HG03103 (cell line): ENCODE measurements at regions not wholly inside any gene's neighbourhood (a gene's known extent, or its start where the extent isn't known, plus 50 kb on each side); places are given as distances from the start of the nearest gene placed in this dataset.
"Not testable (repeated sequence)": the region's sequence is repeated elsewhere in the genome, so short reads cannot be mapped to it uniquely, and the experiment has no call there.

Source experiments
- ATAC-seq: cut with Tn5 transposase; IDR thresholded peaks from one replicate; pipeline ENCODE4 v1.9.1; 2021; ENCODE audit warnings: low read depth; ENCODE audit not compliant: unreplicated experiment

DNA sequence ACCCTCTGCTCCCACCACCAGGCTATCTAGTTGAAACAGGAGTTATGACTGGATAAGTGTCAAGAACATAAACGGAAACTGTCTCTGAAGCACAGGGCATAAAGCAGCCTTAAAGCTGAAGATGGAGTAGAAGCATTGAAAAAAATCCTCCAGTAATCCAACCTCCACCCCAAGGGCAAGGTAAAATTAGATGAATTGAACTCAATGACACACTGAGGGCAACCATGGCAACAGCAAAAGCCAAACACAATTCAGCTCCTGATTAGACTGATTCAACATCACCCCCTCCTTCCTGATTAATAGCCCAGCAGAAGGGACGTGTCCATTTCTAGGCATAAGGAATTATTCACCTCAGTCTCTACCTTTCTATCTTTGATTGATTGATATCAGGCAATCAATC lies 183.2 kb upstream of the MAP3K1 start:
- ATAC-seq, result no peak

DNA sequence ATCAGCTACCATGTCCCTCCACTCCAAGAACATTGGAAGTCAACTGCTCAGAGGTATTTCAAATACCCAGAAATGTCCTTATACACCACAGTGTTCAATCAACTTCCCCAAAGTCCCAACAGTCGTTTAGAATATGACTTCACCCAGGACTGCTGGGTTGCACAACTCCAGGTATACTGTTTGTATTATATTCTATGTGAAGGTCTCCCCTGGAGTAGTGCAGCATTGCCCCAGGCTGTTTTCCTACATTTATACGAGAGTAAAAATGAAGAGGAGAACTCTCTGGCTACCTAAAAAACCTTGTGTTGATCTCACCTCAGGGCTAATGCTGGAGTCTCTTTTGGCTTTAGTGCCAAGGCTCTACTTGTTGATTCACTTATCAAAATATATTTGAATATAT lies 183.6 kb upstream of the MAP3K1 start:
- ATAC-seq, result no peak

DNA sequence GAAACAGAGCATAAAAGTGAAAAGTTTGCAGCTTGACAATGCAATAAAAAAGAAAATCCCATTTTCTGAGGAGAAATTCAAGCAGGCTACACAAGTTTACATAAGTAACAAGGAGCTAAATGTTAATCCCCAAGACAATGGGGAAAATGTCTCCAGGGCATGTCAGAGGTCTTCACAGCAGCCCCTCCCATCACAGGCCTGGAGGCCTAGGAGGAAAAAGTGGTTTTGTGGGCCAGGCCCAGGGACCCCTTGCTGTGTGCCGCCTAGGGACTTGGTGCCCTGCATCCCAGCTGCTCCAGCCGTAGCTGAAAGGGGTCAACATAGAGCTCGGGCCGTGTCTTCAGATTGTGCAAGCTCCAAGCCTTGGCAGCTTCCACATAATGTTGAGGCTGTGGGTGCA lies 186.7 kb upstream of the MAP3K1 start:
- ATAC-seq, result not testable (repeated sequence)

DNA sequence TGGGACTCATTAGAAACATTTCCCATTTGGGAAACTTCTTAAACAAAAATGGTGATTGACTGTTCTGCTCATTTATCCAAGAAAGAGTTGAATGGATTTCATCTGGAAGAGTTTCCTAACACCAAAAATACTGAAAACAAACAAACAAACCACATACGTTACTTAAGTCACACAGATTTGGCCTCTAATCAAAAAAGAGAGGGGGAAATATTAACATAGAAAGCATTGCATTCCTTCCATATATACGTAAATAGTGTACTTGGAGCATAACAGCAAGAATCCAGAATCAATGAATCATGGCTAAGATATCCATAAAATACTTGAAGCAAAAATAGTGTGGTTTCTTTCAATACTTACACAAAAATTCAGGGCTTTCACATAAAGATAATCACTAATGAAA lies 189.8 kb upstream of the MAP3K1 start:
- ATAC-seq, result no peak

DNA sequence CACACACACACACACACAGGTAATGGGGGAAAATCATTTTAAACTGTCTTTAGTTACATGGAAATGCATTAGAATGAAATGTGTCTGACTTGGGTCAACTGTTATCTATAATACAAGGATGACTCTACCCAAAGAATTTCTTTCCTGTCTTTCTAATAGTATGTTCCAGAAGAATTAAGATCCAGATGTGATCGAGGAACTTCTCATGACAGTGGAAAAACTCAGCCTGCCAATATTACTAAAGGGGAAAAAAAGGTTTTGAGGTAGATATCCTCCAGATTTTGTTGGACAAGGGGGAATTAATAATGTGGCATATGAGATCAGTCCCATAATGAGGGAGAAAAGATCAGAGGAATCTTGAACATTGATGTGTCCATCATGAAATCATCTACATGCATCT lies 190.6 kb upstream of the MAP3K1 start:
- ATAC-seq, result no peak

DNA sequence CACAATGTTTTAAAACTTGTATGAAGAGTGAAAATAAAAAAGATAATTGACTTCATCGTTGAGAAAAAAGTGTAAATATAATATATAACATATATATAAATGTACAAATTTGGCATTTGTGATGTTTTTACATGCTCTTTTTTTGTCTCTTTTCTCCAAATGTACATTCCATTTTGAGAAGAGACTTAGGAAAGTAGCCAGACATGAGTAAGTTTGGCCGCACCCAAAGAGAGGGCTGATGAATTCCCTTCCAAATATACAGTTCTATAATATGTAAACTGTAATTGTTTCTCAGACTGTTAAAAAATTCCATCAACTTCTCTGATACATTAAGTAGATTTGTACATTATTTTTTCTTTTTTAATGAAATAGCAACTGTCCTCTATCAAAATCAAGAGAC lies 193.2 kb upstream of the MAP3K1 start:
- no peak for ATAC-seq

DNA sequence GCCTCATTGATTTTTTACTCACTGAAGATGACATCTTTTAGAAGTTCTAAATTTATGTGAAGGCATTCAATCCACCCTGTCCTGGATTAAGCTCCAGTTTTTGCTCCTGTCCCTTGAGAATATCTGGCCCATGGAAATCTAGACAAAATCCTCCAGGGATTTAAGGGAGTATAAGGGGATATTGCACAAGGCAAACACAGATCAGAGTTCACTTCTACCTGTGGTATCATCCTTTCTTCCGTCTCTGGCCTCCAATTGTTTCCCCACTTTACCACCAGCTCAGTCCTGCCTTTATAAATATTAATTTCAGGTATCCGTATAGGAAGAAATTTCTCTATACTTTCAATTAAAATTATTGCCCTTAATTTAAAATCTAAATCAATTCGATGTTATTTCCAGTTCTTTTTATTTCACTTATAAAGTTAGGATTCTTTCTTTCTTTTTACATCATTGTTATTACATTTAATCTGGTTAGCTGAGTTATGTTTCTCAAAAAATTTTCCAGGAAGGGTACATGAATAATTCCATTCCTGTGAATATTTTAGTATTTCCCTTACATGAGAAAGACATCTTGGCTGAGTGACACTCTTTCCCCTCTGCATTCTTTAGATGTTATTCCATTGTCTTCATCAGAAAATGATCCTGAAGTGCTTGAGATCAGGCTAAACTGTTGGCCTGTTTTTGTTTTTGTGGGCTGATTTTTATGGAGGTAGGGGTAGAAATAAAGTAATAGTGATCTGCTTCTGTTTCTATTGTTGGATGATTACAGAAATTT lies 194.3 kb upstream of the MAP3K1 start:
- ATAC-seq, result no peak

DNA sequence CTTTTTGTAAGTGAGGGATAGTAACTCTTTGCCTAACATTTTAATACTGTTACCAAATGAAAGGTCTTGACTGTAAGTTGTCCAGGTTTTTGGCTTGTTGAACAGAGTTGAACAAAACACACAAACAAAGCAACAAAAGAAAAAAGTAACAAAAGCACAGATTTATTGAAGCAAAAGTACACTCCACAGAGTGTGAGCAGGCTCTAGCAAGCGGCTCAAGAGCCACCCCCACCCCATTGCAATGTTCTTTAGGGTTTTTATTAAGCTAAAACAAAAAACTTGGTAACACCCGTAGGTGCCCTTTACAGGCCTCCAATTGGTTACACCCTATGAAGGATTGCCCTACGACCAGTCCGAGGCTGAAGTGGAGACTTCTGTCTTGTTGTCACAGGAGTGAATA lies 197.4 kb upstream of the MAP3K1 start:
- ATAC-seq, result no peak

DNA sequence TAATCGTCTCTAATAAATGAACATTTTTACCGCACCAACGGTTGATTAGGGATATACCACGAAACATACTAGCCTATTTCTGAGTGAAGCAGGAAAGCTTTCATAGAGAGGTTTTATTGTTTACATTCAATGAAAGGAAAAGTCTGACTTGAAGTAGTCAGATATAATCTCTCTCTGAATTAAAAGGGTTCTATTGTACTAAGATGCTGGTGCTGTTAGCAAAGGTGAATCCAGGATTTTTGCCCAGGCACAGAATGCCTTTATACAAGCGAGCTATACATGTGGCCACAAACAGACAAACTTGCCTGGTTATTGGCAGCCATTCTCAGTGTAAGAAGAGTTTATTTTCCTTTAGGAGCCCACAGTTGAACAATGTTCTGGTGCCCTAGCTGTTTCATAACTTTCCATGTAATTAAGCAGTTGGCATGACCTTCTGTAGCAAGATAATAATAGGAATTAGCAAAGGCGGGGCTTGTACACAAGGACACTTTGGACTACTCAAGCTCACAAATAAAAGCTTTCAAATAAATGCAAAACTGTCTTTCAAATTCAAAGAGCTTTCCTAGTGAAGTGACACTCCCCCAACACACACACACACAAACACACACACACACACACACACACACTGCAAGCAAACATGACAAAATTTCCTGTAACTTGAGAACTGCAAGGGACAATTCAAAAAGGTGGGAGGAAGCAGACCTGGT lies 198.7 kb upstream of the MAP3K1 start:
- ATAC-seq, result no peak

DNA sequence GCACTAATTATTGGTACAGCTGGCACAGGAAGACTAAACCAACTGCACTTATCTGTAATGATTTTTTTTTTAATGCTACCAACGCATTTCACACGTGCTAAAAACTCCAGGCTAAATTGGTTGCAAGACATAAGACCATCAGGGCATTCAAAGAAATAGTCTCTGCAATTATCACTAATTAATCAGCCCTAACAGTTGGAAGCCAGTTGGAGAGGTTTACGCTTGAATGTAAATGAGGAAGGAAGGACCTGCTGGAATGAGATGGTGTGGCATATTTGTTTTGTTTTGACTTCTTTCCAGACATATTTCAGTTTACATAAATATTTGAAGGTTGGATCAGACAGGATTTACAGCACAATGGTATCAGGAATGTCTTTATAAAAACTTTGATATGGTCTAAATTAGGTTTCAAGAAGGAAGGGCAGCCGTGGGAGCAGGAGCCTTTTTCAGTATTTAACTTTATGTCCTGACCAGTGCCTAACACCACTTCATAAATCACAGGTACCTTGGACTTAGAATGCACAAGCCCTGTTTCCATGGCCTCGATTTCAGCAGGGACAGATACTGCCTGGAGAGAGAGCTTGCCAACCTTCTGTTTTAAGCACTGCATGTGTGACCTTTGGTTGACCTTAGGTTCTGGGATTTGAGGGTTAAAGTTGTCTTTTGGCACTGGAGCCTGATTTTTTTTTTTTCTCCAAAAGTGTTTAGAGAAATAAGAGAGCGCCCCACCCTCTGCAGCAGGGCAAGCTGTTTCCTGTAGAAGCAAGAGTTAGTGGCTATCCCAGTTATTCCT lies 199.8 kb upstream of the MAP3K1 start:
- ATAC-seq, result no peak

DNA sequence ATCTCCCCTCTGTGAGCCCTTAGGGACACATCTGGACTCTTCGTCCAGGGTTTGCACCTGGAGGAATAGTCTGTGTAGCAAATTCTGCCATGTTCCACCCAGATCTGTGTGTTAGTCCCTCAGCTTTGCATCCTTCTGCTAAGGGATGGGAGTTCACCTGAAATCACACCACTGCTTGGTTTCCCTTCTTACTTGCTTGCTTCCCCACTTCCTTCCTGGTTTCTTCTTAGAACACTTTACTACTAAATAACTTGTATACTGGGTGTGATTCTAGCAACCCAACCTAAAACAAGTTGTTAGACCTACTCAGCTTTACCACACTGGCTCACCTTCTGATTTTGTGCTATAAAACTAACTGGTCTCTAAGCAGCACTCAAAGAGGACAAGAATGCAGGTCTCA lies 202.6 kb upstream of the MAP3K1 start:
- no peak for ATAC-seq

DNA sequence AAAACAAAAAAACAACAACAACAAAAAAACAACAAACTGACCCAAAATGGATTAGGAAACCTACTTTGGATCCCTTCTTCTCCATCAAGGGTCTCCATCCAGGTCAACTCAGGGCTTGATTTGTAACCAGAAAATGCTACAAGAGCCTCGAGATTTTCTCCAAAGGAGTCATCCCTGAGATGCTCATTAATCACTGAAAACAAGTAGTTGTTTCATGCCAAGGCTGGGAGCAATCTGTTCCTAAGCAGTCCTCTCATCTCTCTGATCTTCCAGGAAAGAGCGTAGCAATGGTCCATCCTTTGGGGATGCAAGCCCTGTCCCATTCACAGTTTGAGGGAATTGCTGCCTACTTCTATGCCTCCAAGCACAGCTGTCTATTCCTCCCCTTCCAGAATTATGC lies 203.0 kb upstream of the MAP3K1 start:
- ATAC-seq, result no peak

DNA sequence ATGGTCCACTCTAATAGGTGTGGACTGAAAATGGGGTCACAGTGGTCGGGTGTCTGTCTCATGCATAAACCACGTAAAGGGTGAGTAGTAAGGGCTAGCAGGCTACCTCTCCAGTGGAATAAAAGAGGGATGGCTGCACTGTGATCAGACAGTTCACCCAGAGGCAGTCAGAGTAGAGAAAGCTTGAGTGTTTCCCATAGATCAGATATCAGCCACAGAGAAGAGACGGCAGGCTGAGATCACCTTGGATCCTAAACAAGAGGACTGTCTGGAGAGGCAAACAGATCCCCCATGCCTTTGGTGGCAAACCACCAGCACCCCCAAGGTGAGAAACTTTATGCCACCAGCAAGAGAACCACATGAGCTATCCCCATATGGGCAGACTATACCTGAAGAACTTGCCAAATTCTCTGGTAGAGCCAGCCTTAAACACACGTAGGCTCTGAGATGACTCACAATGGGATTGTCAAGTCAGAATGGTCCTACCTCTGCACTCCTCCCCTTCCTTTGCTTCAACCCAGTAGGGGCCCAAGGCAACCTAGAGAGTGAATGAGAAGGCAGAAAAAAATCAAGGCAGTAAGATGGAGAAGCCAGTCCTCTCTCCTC lies 205.2 kb upstream of the MAP3K1 start:
- ATAC-seq, result no peak

DNA sequence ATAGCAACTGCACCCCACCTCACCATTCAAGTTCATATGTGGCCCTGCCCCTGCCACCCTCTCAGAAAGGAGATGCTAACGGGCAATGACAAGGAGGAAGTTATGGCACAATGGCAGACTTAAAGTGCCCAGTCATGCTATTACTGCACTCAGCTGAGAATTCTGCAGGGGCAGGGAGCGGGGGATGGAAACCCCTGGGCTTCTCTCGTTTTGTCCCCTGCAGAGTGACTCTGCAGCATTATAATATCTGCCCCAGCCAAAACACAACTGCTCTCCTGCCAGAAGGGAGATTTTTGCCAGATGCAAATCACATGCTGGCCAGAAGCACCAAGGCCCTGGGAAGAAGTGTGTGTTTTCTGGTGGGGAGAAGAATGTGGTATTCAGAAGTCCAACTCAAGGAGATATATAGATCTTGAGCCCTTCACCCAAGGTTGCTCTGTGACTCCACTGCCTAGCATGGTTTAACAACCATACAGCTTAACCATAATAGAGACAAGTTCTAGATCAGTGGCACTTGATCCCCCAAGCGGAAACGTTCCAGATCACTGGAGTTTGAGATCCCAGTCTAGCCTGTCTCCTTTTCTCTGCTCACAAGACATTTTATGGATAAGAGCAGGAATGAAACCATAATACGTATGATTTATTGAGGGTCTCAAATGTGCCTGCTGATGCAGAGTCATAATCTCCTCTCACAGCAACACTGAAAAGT lies 207.0 kb upstream of the MAP3K1 start:
- ATAC-seq, result no peak

DNA sequence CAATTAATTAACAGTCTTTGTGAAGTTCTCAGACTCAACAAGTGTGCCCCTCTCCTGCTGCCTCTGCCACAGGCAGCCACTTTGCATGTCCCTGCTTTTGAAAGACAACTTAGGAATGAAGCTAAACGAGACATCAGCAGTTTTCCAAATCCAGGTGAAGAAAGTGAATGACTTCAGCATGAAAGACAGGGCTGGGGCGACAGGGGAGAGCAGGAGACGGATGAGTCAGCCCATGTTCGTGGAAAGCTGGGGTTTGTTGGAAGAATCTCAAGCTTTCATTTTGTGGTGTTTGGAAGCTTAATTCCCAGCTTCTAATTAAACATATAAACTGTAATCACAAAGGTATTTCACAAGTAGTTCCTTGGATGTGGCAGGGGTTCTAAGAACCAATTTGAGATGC lies 207.8 kb upstream of the MAP3K1 start:
- no peak for ATAC-seq

DNA sequence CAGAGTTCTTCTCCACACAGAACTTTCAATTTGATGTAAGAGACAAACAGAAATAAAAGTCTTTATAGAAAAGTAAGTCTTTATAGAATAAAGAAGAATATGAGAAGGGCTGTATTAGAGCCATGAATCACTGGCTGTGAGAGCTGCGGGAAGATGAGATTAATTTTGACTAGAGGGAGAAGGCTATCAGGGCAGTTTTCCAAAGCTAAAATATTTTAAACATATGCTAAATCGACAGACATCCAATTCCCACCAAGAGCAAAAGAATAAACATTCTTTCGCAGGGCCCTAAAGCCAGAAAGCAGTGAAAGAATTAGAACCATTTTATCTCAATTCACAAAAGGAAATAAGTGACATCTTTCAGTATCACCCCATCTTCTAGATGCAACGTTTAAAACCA lies 208.3 kb upstream of the MAP3K1 start:
- ATAC-seq, result no peak

DNA sequence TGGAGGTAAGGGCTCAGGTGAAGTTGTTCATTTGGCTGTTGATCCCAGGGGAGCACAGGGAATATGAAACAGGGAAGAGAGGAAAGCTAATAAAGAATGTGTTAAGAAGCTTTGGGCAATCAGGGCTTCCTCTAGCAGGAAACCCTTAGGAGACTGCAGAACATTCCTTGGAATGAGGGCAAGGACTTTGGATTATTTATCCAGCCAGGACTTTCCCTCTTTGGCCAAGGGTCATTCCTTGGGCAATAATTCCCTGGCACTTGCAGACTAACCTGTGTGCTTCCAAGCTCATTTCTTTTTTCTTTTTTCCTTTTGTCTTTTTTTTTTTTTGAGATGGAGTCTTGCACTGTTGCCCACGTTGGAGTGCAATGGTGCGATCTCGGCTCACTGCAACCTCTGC lies 209.2 kb upstream of the MAP3K1 start:
- ATAC-seq, result no peak

DNA sequence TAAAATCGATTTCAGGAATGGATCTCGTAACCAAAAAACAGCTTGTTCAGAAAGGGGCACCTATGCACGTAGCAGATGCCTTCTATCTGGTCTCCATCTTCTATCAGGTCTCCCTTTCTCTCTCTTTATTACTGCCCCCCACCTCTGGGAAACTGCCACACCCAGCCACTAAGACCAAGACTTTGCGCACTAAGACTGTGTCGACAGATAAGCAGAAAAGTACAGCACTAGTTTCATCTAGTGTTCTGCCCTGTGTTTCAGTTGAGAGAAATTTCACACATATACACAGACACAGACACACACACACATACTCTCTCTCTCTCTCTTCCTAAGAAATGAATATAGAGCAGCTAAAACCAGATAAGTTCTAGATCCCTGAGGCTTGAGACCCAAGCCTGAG lies 210.1 kb upstream of the MAP3K1 start:
- ATAC-seq, result no peak

DNA sequence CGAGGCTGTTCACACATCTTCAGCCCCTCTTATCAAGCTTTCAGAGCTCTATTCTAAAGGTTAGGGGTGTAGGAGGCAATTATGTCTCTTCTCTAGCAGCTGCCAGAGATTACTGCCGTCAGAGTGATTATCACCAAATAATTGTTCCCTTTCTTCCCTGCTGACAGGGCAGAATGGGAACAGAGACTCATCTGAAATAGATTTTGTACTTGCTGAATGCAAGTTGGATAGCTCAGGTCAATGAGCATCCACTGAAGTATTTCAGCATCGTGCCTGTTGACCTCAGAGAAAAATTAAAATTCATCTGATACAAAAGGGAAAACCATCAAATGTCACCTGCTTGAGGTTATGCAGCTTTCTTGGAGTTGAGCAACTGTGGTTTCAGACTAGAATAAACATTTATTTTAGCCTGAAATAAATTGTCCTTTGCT lies 213.7 kb upstream of the MAP3K1 start:
- no peak for ATAC-seq

DNA sequence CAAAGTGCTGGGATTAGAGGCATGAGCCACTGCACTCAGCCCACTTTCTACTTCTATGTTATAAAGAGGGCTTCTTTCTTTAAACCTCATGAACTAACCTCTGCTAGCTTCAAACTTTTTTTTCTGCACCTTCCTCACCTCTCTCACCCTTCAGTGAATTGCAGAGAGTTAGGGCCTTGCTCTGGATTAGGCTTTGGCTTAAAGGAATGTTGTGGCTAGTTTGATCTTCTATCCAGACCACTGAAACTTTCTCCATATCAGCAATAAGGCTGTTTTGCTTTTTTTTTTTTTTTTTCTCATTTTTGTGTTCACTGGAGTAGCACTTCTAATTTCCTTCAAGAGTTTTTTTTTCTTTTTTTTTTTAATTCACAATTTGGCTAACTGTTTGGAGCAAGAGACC lies 216.4 kb upstream of the MAP3K1 start:
- ATAC-seq, result no peak

DNA sequence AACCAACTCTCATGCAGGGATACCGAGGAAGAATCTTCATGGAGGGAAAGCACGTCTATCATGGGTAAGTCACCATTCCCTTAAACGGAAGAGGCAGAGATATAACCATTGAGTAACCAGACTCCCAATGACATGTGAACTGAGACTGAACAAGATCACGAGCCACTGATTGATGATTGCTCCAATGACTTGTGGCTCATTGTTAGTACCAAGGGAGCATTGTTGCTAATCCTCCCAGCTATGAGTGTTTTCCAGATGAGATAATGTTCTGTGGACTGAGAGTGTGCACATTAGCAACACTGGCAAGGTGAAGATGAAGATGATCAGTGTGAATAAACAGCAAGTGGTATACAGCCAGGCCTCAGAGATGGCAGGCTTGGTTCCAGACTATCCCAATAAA lies 219.2 kb upstream of the MAP3K1 start:
- ATAC-seq, result no peak
